ENCODE measurements at regions not wholly inside any gene's neighbourhood (a gene's known extent, or its start where the extent isn't known, plus 50 kb on each side); places are given as distances from the start of the nearest gene placed in this dataset.

GRCh38 chr15:62603742-62604141 is 438.7 kb upstream of the C2CD4B start:
- H3K27ac Mint-ChIP-seq, result no peak overlapping the region
- DNase-seq, result no peak
- H3K27me3 Mint-ChIP-seq (ENCODE audit: low read depth, poor library complexity), result peaks cover 3% of the 10 kb centered on the region
- no peaks in the 10 kb centered on the region for H3K9me3 Mint-ChIP-seq
- no peaks in the 10 kb centered on the region for H3K36me3 Mint-ChIP-seq (ENCODE audit: low read depth)
- H3K4me1 Mint-ChIP-seq, result peaks cover 48% of the 10 kb centered on the region
- no peak overlapping the region for H3K4me3 Mint-ChIP-seq
- TF ChIP-seq, protein P1, sequence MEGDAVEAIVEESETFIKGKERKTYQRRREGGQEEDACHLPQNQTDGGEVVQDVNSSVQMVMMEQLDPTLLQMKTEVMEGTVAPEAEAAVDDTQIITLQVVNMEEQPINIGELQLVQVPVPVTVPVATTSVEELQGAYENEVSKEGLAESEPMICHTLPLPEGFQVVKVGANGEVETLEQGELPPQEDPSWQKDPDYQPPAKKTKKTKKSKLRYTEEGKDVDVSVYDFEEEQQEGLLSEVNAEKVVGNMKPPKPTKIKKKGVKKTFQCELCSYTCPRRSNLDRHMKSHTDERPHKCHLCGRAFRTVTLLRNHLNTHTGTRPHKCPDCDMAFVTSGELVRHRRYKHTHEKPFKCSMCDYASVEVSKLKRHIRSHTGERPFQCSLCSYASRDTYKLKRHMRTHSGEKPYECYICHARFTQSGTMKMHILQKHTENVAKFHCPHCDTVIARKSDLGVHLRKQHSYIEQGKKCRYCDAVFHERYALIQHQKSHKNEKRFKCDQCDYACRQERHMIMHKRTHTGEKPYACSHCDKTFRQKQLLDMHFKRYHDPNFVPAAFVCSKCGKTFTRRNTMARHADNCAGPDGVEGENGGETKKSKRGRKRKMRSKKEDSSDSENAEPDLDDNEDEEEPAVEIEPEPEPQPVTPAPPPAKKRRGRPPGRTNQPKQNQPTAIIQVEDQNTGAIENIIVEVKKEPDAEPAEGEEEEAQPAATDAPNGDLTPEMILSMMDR (IDR thresholded peaks at IDR 0.05), result no peak

GRCh38 chr15:62605282-62605681 is 437.3 kb upstream of the TPM1 start:
- Mint-ChIP-seq H3K36me3 (ENCODE audit: low read depth) (no peaks in the 10 kb centered on the region), H3K4me1 (peaks cover 34% of the 10 kb centered on the region), H3K4me3 (no peak overlapping the region), H3K27me3 (ENCODE audit: low read depth, poor library complexity) (peaks cover 4% of the 10 kb centered on the region), H3K27ac (no peak overlapping the region), H3K9me3 (no peaks in the 10 kb centered on the region)
- DNase-seq, result no peak
- TF ChIP-seq, protein P1 (IDR thresholded peaks at IDR 0.05), result no peak

GRCh38 chr15:62606376-62607113 is 436.0 kb upstream of the TPM1 start:
- peaks cover 5% of the 10 kb centered on the region for H3K27me3 Mint-ChIP-seq (ENCODE audit: low read depth, poor library complexity)
- TF ChIP-seq, protein P1 (IDR thresholded peaks at IDR 0.05), result no peak
- no peaks in the 10 kb centered on the region for H3K36me3 Mint-ChIP-seq (ENCODE audit: low read depth)
- peak overlapping the region; percentile 50 for H3K27ac Mint-ChIP-seq
- no peak for DNase-seq
- H3K4me1 Mint-ChIP-seq, result peaks cover 22% of the 10 kb centered on the region
- no peaks in the 10 kb centered on the region for H3K9me3 Mint-ChIP-seq
- no peak overlapping the region for H3K4me3 Mint-ChIP-seq

GRCh38 chr15:62607114-62607462 is 435.5 kb upstream of the TPM1 start:
- Mint-ChIP-seq H3K4me1 (peaks cover 22% of the 10 kb centered on the region), H3K4me3 (no peak overlapping the region), H3K27me3 (ENCODE audit: low read depth, poor library complexity) (peaks cover 4% of the 10 kb centered on the region), H3K9me3 (no peaks in the 10 kb centered on the region), H3K36me3 (ENCODE audit: low read depth) (no peaks in the 10 kb centered on the region), H3K27ac (peak overlapping the region; percentile 50)
- DNase-seq, result no peak
- TF ChIP-seq, protein P1 (IDR thresholded peaks at IDR 0.05), result no peak

- H3K36me3 Mint-ChIP-seq (ENCODE audit: low read depth), result no peaks in the 10 kb centered on the region
- no peak overlapping the region for H3K4me3 Mint-ChIP-seq
- no peaks in the 10 kb centered on the region for H3K9me3 Mint-ChIP-seq
- DNase-seq, result no peak
- H3K27me3 Mint-ChIP-seq (ENCODE audit: low read depth, poor library complexity), result peaks cover 4% of the 10 kb centered on the region
- no peak overlapping the region for H3K27ac Mint-ChIP-seq
- peaks cover 22% of the 10 kb centered on the region for H3K4me1 Mint-ChIP-seq
- TF ChIP-seq, protein P1 (IDR thresholded peaks at IDR 0.05), result no peak
Measured at GRCh38 chr15:62607643-62608042, 434.9 kb upstream of the TPM1 start.

GRCh38 chr15:62608369-62608768 is 434.2 kb upstream of the TPM1 start:
- H3K4me3 Mint-ChIP-seq, result no peak overlapping the region
- H3K9me3 Mint-ChIP-seq, result no peaks in the 10 kb centered on the region
- H3K27ac Mint-ChIP-seq, result peak overlapping the region; percentile 26
- DNase-seq, result no peak
- H3K27me3 Mint-ChIP-seq (ENCODE audit: low read depth, poor library complexity), result peaks cover 4% of the 10 kb centered on the region
- H3K36me3 Mint-ChIP-seq (ENCODE audit: low read depth), result no peaks in the 10 kb centered on the region
- peaks cover 22% of the 10 kb centered on the region for H3K4me1 Mint-ChIP-seq
- TF ChIP-seq, protein P1 (IDR thresholded peaks at IDR 0.05), result no peak
